ENCODE measurements at regions not wholly inside any gene's neighbourhood (a gene's known extent, or its start where the extent isn't known, plus 50 kb on each side); places are given as distances from the start of the nearest gene placed in this dataset.
"Not testable (repeated sequence)": the region's sequence is repeated elsewhere in the genome, so short reads cannot be mapped to it uniquely, and the experiment has no call there.

DNA sequence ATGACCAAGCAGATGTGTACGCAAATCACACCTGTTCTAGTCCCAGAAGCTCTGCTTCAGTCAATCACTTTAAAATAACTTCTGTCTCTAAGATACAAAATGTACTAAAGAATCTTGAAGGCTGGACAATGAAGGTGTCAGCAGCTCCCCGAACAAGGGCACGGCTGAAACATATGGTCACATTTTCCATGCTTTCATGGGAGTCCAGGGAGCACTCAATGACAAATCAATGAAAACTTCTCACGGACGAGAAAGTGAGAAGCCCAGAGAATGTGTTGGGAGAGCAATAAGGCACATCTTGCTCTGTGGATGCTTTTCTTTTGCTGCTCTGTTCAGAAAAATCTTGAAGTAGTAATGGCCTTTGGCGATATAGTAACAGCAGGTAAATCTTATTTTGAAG, 1548.7 kb downstream of the KHDRBS2 start:
- TF ChIP-seq, protein P1, sequence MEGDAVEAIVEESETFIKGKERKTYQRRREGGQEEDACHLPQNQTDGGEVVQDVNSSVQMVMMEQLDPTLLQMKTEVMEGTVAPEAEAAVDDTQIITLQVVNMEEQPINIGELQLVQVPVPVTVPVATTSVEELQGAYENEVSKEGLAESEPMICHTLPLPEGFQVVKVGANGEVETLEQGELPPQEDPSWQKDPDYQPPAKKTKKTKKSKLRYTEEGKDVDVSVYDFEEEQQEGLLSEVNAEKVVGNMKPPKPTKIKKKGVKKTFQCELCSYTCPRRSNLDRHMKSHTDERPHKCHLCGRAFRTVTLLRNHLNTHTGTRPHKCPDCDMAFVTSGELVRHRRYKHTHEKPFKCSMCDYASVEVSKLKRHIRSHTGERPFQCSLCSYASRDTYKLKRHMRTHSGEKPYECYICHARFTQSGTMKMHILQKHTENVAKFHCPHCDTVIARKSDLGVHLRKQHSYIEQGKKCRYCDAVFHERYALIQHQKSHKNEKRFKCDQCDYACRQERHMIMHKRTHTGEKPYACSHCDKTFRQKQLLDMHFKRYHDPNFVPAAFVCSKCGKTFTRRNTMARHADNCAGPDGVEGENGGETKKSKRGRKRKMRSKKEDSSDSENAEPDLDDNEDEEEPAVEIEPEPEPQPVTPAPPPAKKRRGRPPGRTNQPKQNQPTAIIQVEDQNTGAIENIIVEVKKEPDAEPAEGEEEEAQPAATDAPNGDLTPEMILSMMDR (IDR thresholded peaks at IDR 0.05; ENCODE audit: low read depth, low read length), result not testable (repeated sequence)
- TF ChIP-seq POLR2A (IDR thresholded peaks at IDR 0.05; ENCODE audit: extremely low read depth, insufficient read length); MYC (IDR thresholded peaks at IDR 0.05; ENCODE audit: low read depth, low read length): not testable (repeated sequence)

All from NB4 (cell line).